Activated CD4-positive, alpha-beta T cell treated with anti-CD3 and anti-CD28 coated beads, Interleukin-2, amount 50 U/mL, for 16 hours (primary cell): ENCODE measurements at regions not wholly inside any gene's neighbourhood (a gene's known extent, or its start where the extent isn't known, plus 50 kb on each side); places are given as distances from the start of the nearest gene placed in this dataset.

Experiments used
- DNase-seq: peaks from one replicate; pipeline ENCODE4 v3.0.0-alpha.2; 2020

DNA sequence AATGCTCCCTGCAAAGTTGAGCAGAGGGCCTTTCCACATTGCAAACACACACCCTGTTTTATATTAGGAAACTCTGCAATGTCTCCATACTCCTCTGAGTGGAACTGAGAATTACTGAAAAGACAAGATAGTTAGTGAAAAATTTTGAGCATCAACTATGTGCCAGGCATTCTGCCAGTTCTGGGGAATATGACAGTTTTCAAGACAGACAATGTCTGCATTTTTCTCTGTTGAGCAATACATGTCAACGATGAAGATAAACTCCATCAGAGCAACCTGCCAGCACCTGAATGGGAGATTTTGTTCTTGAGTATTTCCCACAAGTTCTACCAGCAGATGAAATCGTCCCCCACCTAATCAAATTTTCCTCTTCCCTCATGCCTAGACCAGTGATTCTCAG lies 203.4 kb upstream of the BMPER start:
- no peak for DNase-seq

GRCh38 chr7:33702514-33703054 lies 202.8 kb upstream of the BMPER start:
- DNase-seq = no peak

GRCh38 chr7:33705333-33705833 lies 200.0 kb upstream of the BMPER start:
- no peak for DNase-seq

DNA sequence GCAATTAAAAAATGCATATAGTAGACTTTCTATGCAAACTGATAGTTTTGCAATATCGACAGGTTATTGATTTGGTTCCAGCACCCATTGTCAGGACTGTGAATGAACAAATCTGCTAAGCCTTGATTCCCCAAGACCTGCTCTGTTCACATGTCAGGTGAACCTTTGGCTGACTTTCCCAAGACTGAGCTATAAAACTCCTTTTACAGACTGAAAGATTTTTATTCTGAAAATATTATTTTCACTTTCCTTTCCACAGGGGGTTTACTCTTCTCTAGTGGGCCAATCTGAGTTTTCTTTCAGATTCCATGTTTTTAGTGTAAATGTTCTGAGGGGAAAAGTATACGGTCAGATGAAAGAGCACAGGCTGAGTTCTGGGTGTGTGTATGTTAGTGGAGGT lies 199.2 kb upstream of the BMPER start:
- no peak for DNase-seq

DNA sequence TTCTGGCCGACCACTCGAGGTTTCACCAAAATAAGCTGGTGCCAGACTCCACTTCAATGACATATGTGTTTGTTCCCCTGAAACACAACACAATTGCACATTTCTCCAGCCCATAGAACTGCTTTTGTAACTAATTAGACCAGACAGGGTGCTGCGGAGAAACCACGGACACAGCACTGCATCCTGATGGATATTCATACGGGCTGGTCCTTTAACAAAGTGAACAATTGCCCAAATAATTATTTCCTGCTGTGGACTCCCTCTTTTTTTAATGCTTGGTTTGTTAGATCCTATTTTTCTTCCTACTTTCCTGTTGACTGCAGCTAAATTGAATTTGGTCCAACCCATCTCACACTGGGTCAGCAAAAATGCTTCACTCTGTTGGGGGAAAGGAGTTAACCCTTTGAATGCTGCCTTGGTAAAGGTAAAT lies 198.6 kb upstream of the BMPER start:
- DNase-seq = no peak

DNA sequence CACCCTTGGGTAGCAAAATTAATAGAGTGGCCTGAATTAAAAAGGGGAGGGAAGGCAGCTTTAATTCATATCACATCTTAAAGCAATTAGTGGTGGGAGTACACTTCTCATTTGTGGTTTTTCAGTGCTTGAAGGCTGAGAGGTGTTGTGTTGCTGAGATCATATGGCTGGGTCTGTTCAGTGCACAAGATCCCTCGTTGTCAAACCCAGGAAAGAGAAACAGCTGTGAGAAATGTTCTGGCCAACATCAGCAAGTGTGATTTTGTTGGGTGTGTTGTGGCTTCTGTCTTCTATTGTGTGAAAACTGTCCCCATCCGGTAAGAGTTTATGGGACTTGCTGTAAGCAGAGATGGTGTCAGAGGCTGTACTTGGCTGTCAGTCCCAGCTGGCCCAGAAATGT lies 197.9 kb upstream of the BMPER start:
- DNase-seq = no peak

GRCh38 chr7:33710608-33711007 lies 194.7 kb upstream of the BMPER start:
- no peak for DNase-seq

DNA sequence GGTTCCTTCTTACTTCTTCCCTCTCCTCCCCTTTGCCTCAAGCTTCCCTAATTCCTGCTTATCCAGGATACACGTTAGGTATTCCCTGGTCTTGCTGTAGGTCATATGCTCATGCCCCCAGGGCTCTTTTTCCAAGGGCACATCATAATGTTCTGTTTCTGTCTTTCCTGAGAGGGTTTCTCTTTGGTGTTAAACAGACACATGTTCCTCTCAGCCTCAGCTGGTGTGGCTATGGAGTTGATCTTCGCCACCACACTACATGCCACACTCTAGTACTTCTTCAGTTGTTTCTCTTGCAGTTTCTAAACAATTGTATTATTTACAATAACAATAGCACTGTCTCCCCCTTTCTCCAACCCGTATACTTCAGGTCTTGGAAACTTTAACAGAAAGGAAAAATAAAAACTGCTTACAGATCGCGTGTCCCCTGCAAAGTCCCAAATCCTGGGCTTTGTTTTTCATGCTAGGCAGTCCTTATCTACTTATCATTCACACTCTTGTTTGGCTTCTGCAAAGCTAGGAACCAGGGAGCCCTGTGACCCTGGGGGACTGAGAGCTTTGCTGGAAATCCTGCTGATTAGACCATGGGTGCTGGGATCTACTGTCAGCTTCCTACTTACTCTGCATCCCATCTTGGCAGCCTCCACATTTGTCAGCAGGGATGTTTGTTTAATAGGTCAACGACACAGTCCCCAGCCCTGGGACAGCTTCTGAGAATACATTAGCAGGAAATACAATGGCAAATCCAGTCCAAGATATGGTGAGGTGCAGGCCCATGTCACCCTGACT lies 193.9 kb upstream of the BMPER start:
- no peak for DNase-seq

GRCh38 chr7:33712020-33712414 lies 193.3 kb upstream of the BMPER start:
- DNase-seq = no peak

- no peak for DNase-seq
These were observed 191.1 kb upstream of the BMPER start for GRCh38 chr7:33714208-33714607.

GRCh38 chr7:33716581-33717477 lies 188.5 kb upstream of the BMPER start:
- no peak for DNase-seq

DNA sequence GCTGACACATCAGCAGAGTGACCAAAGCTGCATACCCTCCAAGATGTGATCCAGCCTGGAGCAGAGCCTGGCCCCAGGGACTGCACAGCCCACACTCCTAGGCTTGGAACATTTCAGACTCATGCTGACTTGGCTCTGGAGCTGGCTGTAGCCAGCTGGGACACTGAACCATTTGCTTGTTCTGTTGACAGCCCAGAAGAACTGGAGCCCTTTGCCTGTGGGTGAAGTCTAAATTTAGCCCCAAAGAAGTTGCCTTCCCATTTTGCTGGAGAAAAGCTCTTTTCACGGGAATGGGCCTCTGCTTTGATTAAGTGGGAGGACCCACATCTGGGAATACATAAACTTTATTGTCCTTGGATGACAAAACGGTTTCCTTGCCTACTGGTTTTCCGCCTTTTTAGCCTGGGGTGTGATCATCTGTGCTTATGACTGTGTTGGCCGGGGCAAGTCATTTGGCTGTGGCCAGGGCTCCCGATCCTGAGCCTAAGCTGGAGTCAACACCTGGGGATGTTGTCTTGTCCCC lies 186.2 kb upstream of the BMPER start:
- no peak for DNase-seq

DNA sequence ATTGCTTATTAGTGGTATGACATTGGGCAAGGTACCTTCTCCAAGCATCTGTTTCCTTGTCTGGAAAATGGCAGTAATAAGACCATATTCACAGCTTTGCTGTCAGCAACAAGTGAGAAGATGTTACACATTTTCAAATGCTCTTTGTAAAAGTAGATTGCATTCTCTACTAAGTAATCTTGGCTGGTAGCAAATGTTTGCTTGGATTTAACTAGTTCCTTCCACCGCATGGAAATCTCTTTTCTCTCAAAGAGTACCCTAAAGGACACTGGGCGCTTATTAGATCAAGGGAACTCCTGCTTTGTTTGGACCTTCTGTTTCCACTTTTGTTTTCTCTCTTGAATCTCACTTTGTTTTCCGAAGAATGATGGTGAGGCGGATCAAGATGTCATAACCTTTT lies 185.2 kb upstream of the BMPER start:
- no peak for DNase-seq

DNA sequence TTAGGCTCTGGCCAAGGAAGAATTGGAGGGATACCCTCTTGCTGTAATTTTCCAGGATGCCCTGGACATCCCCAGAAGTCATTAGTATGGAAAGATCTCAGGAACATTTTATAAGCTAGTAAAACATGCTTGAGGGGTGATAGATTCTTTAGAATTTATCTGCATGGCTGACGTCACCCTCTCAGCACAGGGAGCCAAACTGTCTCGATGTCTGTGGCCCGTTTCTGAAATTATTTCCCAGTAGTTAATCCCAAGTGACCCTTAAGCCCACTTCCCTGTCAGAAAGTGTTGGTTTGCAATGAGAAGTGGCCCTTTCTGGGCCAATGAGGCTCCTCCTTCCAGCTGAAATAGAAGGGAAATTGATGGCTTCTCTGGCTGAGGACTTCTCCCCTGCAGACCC lies 184.5 kb upstream of the BMPER start:
- DNase-seq = no peak

- DNase-seq = no peak
These were observed 183.4 kb upstream of the BMPER start for GRCh38 chr7:33721895-33722294.

DNA sequence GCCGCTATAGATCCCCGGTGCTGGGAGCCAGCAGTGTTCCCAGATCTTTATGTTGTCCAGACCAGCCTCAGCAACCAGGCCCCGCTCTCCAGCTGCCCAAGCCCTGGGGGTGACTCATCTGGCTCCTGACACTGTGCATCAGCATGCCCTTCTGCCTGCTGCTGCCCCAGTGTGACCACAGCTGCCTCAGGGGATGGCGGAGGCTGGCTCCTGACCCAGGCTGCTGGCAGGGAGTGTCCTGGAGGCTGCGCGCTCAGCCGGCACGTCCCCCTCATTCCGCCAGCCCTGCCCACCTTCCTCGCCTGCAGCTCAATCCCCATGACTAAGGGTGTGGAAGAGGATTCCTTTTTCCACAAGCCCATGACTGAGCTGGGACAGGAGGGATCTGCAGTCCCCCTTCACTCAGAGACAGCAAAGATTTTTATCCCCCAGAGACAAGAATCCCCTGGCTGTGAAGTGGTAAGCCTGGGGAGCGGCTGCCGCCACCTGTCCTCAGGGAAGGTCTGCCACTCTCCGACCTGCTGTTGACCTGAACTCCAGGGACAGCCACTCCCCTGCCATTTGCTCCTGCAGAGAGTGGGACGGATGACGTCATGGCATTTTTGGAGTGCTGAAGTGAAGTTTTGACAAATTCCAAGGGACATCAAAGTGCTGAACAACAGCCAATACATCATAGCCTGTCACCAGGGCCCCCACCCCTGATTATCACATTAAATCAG lies 182.8 kb upstream of the BMPER start:
- no peak for DNase-seq

DNA sequence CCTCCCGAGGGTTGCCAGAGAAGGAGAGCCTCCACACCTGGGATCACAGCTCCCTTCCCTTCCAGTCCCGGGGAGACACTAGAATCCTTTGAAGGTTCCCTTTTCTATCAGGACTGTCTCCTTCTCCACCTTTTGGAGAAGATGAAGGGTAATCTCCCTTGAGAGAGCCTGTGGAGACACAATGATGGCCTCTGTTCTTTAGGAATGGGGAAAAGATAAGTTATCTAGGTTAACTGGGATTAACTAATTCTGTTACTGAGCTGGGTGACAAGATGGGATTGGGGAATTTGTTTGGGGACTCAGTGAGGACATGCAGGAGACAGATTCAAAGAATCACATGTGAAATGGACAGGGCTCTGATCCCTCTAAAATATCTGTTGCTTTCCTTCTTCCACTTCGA lies 181.1 kb upstream of the BMPER start:
- no peak for DNase-seq

GRCh38 chr7:33725111-33726025 lies 180.0 kb upstream of the BMPER start:
- DNase-seq = no peak

DNA sequence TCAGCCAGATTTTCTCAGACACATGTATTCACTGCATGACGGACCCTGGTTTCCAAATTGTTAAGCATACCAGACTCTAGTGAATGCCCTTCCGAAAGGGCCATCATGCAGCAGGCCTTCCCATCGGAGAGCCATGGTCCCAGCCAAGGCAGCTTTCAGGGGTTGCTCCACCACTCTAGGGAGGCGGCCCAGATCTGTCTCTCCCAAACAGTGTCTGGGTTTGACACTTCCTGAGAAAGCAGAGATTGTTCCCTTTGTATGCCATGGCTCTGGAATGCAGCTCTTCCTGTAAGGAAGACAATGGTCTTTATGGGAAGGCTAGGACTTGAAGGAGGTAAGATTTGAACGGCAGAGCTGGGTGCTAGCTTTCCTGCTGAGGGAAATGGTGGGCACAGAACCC lies 178.8 kb upstream of the BMPER start:
- no peak for DNase-seq

DNA sequence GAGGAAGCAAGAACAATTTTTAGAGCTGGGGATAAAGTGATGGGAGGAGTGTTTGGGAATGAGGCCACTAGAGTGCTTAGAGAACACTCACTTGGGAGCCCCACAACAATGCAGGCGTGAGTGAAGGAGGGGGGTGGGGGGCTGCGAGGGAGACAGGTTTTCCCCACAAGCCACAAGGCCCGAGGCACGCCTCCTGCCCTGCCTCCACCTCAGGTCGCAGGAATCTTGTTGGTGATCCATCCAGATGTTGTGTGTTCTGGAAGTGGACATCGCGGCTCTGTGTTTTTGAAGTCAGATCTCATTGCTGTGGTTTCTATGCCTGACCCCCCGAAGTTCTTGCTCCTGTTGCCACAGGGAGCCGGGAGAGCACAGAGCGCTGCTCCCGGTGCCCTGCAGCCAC lies 178.0 kb upstream of the BMPER start:
- no peak for DNase-seq

- no peak for DNase-seq
These were observed 176.3 kb upstream of the BMPER start for GRCh38 chr7:33728873-33729551.
